Stimulated activated naive CD8-positive, alpha-beta T cell treated with anti-CD3 and anti-CD28 coated beads, Interleukin-15, Interleukin-2, amounts not matched to agents 100 U/mL and 50 U/mL, for 24 hours (primary cell): ENCODE measurements at regions not wholly inside any gene's neighbourhood (a gene's known extent, or its start where the extent isn't known, plus 50 kb on each side); places are given as distances from the start of the nearest gene placed in this dataset.

ENCODE experiments used
- ATAC-seq: fragments of 150-1000 bp; cut with Tn5 transposase; one replicate; pipeline ENCODE4 v1.10.0; 2021
- DNase-seq: peaks from one replicate; pipeline ENCODE4 v3.0.0; 2021

GRCh38 chrX:40149286-40150175, 51.8 kb upstream of the BCOR start:
- DNase-seq = no peak

DNA sequence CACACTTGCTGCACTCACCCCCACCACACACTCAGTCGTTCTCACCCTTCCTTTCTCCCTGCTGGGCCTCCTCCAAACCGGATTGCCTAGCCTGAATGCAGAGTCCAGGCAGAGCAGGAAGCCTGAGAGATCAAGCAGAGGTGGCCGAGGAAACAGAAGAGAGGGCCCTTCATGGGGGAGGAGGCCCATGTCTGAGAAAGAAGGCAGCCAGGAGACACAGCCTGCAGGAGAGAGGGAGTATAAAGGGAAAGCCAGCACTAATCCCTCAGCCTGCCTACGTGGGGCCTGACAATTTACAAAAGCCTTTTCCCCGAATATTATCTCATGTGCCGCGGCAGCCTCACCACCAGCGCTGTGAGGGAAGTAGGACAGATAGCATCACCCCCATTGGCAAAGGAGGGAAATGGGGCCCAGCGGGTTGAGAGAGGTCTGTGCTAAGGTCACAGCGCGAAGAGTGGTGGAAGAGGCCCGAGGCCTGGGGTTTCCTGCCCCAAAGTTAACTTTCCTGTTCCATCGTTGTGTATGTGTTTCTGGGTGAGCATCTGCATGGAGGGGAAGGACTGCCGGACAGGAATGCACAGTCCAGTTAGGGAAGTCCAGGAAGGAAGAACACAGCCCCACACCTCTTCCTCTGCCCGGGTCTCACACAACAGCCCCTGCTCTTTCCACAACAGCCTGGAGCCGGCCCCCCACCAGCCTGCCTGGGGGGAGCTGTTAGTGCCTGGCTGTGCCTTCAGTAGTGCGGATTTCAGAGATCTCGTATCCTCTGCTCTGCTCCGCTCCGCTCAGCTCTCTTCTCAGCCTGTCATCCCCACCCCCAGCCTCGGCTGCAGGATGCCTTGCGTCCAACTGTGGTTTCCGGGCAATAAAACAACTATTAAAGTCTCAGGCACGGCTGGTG, 50.9 kb upstream of the BCOR start:
- ATAC-seq (no peak), DNase-seq (no peak)

More at GRCh38 chrX:40149286-40150175, 51.8 kb upstream of the BCOR start:
- ATAC-seq = no peak

DNA sequence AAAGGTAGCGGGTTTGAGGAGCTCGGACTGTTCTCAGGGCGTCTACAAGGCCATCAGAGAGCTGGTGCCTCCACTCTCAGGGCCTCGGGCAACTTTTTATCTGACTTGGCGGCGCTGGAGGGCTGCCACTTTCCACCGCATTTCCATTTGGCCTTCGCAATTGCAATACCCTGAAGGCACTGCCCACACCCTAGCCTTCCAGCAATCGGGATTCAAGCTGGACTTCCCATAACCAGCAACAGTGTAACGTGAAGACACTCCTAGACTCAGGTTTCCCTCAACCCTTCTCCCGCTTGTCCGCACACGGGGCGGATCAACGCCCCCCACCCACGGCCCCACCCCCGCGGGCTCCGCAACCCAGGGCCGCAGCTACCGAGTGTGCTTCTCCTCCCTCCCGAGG, 50.2 kb upstream of the BCOR start:
- ATAC-seq (no peak), DNase-seq (no peak)
